ENCODE measurements at regions not wholly inside any gene's neighbourhood (a gene's known extent, or its start where the extent isn't known, plus 50 kb on each side); places are given as distances from the start of the nearest gene placed in this dataset.

- no peak for DNase-seq
These were observed 87.2 kb downstream of the SPRING1 start for GRCh38 chr12:116650585-116651087.

DNA sequence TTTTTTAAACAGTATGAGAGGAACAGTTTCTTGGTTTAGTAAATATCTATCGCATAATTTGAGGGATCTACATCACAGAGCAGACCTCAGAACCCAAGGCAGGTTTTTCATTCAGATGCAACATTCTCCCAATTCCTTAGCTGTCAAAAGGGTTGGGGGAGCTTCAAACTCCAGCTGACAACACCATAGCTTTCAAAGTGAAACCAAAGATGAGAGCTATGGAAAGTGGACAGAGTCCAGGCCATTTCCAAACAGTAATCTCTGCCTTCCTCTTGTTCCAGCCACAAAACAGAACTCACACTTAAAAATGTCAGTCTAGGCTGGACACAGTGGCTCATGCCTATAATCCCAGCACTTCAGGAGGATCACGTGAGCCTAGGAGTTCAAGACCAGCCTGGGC, 87.8 kb downstream of the SPRING1 start:
- no peak for DNase-seq

DNA sequence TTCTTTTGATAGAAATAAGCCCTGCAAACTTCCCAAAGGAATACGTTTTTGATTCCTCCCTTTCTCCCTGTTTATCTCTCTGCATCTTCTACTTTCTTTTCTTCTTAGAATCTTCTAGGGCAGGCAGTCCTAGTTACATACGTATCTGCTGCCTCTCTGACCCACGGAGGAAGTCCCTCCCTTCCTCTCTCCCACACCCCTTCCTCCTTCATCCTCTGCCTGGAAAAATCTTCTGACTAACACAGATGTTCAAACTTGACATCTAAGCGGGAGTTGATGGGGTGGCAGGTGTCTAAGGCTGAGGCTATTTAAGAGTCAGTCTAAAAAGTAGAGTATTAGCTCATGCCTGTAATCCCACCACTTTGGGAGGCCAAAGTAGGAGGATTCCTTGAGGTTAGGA, 88.6 kb downstream of the MAP1LC3B2 start:
- peak; percentile 35 for DNase-seq

DNA sequence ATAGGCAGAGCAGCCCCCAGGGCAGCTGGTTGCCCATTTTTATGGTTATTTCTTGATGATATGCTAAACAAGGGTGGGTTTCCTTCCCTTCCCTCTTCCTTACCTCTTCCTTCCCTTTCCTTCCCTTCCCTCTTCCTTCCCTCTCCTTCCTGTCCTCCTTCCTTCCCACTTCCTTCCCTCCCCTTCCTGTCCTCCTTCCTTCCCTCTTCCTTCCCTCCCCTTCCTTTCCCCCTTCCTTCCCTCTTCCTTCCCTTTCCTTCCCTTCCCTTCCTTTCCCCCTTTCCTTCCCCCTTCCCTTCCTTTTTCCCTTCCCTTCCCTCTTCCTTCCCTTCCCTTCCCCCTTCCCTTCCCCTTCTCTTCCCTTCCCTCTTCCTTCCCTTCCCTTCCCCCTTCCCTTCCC, 87.7 kb downstream of the MAP1LC3B2 start:
- DNase-seq = no peak

DNA sequence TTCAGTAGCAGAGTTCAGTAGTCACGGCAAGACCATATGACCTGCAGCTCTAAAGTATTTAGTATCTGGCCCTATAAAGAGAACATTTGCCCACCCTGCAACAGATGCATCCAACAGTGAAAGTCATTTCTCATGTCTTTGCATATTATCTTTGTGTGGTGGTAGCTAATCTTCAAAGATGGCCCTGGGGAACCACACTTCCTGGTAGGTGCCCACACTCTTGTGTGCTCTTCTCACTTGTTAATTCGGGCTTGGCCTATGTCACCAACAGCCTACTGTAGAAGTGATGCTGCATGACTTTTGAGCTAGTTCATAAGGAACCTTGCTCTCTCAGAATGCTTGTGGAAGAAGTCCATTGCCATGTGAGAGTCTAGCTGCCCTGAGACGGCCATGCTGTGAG, 85.6 kb downstream of the MAP1LC3B2 start:
- DNase-seq = no peak

DNA sequence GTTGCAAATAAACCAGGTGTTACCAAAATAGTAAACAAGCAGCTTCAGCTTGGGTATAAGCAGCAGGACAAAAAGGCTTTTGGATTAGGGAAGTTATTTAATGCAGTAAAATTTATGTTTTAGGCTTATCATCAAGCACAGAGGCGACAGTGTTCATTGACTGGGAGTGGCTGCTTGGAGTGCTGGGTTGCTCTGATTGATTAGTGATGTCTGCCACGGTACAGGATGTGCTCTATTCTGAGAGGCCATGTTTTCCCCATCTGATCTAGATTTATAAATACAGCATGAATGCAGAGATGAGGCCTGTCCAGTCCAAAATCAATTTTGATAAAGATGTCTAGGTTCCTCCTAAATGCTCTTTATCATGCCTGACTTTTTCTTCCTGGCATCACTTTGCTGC, 83.5 kb downstream of the MAP1LC3B2 start:
- DNase-seq = no peak

DNA sequence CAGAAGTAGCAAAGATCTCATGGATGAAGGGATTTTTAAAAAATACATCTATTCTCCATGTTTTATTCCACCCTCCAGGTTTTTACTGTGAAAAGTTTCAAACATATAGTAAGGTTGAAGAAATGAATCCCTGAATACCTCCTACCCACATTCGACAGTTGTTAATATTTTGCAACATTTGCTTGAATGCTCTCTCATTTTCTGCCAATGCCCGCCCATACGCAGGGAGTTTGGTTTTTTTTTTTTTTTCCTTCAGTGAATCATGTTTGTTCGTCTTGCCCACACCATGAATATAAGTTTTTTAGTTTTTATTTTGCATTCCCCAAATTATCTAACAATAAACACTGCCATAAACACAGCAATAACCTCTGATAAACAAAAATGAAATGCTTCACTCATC, 82.9 kb downstream of the MAP1LC3B2 start:
- no peak for DNase-seq

- DNase-seq = peak; percentile 75
These were observed 81.1 kb downstream of the MAP1LC3B2 start for GRCh38 chr12:116640281-116640680.

DNA sequence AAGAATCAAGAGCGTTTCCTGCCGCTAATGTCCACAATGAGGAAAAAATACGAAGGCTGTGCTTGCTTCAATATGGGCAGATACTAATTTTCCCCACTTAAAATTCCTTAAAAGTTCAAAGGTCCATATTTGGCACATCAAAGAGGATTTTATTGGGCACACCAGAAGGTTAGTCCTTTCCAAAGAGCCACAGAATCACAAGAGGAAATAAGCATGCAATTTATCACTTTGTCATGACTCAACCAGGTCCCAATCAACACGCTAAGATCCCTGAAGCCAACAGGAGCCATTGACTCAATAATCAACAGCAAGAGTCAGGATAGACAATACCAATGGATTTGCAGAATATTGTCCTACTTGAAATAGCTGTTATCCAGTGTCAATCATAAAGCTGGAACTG, 80.6 kb downstream of the MAP1LC3B2 start:
- DNase-seq = no peak

DNA sequence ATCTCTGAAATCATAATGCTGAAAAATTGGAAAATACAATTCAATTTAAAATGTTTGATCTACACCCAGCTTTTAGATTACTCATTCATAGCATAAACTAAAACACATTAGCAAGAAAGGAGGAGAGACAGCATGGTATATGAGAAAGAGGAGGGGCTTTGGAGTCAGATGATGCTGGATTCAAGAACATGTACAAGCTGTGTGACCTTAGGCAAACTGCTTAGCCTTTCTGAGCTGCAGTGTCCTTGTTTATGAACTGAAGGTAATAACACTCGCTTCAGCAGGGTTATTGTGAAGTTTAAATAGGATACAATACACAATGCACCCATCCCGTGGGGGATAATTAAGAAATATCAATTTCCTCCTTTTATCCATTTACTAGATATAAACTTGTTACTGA, 79.2 kb downstream of the MAP1LC3B2 start:
- DNase-seq = peak; percentile 6

DNA sequence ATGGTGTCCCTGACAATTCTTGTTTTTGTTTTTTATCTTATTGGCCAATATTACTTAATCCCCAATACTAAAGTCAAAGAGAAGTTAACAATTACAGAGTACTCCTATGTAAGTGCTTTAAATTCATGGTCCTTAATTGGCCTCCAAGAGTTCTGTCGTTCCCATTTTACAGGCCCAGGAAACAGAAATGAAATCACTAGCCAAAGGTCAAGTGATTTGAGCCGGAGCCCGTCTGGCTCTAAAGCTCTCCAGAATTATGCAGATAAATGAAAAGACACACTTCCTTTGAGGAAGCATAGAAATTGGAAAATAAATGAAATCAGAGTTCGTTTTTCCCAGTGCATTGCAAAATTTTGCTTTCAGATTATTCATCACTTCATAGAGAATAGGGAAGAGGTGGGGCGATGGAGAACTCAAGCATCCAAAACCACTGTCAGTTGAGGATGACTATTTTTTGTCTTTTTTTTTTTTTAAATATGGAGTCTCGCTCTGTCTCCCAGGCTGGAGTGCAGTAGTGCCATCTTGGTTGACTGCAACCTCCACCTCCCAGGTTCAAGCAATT, 78.5 kb downstream of the MAP1LC3B2 start:
- no peak for DNase-seq

GRCh38 chr12:116636608-116637519, 77.7 kb downstream of the MAP1LC3B2 start:
- no peak for DNase-seq

DNA sequence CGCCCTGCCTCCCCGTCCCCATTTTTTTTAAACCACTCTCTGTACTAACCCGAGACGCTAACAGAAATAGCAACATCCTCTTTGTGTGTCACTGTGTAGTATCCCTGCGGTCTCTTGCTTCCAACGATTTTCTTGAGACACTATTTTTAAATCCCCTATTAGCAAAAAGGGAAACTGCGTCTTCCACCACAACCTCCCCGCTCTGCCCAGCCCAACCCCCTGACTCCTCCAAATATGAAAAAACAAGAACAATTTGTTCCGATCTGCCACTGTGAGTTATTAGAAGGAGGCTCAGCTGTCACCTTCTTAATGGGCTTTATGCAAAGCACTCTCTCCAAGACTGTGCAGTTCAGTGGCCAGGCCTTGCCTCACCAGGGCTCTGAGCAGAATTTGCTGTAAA, 76.3 kb downstream of the MAP1LC3B2 start:
- no peak for DNase-seq

DNA sequence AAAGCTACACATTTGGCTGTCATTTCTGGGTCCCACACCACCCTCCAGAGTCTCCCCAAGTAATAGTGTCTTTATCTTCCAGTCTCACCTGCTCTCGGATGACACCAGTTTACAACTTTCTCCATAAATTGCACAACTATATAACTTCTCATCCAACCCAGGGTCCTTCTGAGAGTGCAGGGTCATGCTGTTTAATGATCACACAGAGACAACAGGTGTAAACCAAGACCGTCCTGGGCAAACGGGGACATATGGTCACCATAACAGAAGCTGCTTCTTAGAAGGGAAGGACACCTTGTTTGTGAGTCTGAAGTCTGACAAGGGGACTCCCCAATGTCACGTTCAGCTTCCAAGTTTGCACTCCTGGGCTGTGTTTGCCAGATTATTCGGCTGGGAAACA, 74.3 kb downstream of the MAP1LC3B2 start:
- DNase-seq = no peak

GRCh38 chr12:116631619-116632018, 72.4 kb downstream of the MAP1LC3B2 start:
- DNase-seq = peak; percentile 24

DNA sequence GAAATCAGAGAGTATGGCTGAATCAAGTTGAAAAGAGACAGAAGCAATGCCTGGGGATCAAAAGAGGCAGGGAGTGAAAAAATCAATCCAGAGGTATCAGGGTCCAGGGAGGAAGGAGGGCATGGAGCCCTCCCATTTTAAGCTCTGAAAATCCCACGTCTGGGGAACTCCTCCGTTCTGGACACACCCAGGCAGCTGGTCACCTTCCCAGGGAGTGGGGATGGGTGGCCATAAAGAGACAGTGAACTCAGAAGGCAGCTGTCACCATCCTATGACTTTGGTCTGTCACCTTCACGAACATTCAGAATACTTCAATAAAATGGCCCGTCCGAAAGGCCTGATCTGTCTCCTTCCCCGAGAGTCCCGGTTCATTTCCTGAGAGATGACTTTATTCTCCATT, 71.6 kb downstream of the MAP1LC3B2 start:
- peak; percentile 28 for DNase-seq

- DNase-seq = no peak
These were observed 70.3 kb downstream of the MAP1LC3B2 start for GRCh38 chr12:116629480-116629879.

- no peak for DNase-seq
These were observed 69.8 kb downstream of the MAP1LC3B2 start for GRCh38 chr12:116628989-116629388.

DNA sequence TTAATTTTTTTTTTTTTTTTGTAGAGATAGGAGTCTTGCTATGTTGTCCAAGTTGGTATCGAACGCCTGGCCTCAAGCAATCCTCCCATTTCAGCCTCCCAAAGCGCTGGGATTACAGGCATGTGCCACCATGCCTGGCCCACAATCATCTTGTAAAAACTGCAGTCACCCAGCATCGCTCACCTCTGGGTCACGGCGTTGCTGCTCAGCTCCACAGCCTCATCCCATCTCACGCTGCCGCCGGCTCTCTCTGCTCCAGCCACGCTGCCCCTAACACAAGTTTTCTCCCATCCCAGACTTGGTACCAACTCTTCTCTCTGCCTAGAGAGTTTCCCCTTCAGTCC, 69.2 kb downstream of the MAP1LC3B2 start:
- DNase-seq = no peak

Measured in NCI-H82 (cell line).